Adipocyte (in vitro differentiated cells): ENCODE measurements at regions not wholly inside any gene's neighbourhood (a gene's known extent, or its start where the extent isn't known, plus 50 kb on each side); places are given as distances from the start of the nearest gene placed in this dataset.
"Not testable (repeated sequence)": the region's sequence is repeated elsewhere in the genome, so short reads cannot be mapped to it uniquely, and the experiment has no call there.

ENCODE experiments used
- DNase-seq: peaks from one replicate; pipeline ENCODE4 v3.0.0-alpha.2; 2015; ENCODE audit warnings: low read depth
- H3K27me3 ChIP-seq: replicated peaks from 2 replicates; pipeline ENCODE4 v1.7.0; 2013; ENCODE audit warnings: mild to moderate bottlenecking, low read length, moderate library complexity; ENCODE audit not compliant: control insufficient read depth, insufficient read depth
- H3K36me3 ChIP-seq: 2 replicates; pipeline ENCODE4 v1.7.0; 2013; ENCODE audit warnings: low read length, mild to moderate bottlenecking, moderate library complexity; ENCODE audit not compliant: control insufficient read depth, insufficient read depth, severe bottlenecking
- H3K4me1 ChIP-seq: 2 replicates; pipeline ENCODE4 v1.7.0; 2013; ENCODE audit warnings: mild to moderate bottlenecking, low read length, moderate library complexity; ENCODE audit not compliant: control insufficient read depth, insufficient read depth
- H3K4me3 ChIP-seq: 2 replicates; pipeline ENCODE4 v1.7.0; 2013; ENCODE audit warnings: mild to moderate bottlenecking, low read length, moderate library complexity
- H3K9ac ChIP-seq: 2 replicates; pipeline ENCODE4 v1.7.0; 2013; ENCODE audit warnings: mild to moderate bottlenecking, low read length, moderate library complexity
- H3K9me3 ChIP-seq: 2 replicates; pipeline ENCODE4 v1.7.0; 2013; ENCODE audit warnings: mild to moderate bottlenecking, low read length, moderate library complexity; ENCODE audit not compliant: control insufficient read depth

DNA sequence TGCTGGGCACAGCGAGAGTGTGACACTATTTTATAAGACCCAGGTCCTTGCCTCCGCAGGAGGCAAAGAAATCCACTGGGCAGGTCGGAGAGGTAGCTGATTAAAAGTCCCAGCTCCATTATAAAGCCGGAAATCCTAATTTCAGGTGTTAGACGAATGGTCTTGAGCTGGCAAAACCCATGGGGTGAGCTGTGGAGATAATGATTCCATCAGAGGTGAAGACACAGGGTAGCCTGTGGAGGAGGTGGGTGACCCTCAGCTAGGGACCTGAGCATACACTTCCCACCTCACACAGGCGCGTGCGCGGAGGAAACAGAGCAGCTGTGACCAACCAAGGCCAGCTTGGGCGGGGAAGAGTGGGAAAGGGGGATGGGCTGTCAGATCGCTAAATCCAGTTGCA lies 201.7 kb upstream of the CXCR4 start:
- H3K27me3 ChIP-seq: peaks cover 16% of the 10 kb centered on the region
- H3K9ac ChIP-seq: no peak overlapping the region
- no peak for DNase-seq
- H3K36me3 ChIP-seq: no peaks in the 10 kb centered on the region
- no peaks in the 10 kb centered on the region for H3K9me3 ChIP-seq
- no peaks in the 10 kb centered on the region for H3K4me1 ChIP-seq
- no peak overlapping the region for H3K4me3 ChIP-seq

DNA sequence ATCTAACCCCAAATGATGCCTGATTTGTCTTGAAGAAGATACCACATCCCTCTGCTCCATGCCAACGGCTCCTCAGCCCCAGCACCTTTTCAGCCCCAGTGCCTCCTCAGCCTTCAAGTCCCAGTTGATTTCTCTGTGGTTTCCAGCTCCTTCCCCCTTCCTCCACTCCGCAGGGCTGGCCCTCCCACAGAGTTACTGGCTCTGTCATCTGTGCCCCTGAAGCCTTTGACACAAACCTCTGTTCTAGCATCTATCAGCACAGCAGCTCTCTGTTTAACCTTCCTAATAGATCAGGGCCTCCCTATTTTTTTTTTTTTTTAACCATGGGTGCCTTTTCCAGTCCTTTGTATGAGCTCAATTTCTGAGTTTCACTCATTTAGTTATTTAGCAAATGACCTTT lies 201.3 kb upstream of the CXCR4 start:
- Histone ChIP-seq H3K9ac (no peak overlapping the region), H3K4me1 (no peaks in the 10 kb centered on the region), H3K9me3 (no peaks in the 10 kb centered on the region), H3K36me3 (no peaks in the 10 kb centered on the region), H3K27me3 (peaks cover 15% of the 10 kb centered on the region), H3K4me3 (no peak overlapping the region)
- DNase-seq: no peak

DNA sequence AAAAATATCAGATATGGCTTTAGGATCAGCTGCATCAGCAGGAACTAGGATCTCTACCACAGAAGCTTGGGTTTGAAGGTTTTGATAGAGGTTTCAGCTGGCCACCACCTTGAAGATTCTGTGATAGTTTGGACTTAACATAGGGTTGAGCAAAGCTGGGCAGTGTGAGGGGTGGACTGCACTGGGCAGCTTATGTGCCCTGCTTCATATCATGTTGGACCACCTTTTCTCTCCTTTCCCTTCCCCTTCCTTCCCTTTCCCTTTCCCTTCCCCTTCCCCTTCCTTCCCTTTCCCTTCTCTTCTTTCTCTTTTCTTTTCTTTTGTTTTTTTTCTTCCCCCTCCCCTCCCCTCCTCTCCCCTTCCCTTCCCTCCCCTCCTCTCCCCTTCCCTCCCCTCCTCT lies 196.3 kb upstream of the CXCR4 start:
- Histone ChIP-seq H3K9me3 (no peaks in the 10 kb centered on the region), H3K36me3 (no peaks in the 10 kb centered on the region), H3K4me1 (no peaks in the 10 kb centered on the region), H3K4me3 (no peak overlapping the region), H3K9ac (no peak overlapping the region), H3K27me3 (peaks cover 8% of the 10 kb centered on the region)
- no peak for DNase-seq

DNA sequence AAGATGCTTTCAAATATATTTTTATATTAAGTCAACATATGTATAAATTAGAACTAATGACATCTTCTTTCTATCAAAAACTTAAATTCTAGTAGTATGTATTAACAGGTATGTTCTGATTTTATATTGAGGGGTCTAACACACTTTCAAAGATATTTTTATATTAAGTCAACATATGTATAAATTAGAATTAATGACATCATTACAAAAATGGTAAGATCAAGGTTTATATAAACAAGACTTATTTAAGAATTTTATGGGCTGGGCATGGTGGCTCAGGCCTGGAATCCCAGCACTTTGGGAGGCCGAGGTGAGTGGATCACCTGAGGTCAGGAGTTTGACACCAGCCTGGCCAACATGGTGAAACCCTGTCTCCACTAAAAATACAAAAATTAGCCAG lies 194.6 kb upstream of the CXCR4 start:
- H3K9ac ChIP-seq, H3K36me3 ChIP-seq, H3K9me3 ChIP-seq, DNase-seq, H3K4me3 ChIP-seq, H3K27me3 ChIP-seq, H3K4me1 ChIP-seq: not testable (repeated sequence)

DNA sequence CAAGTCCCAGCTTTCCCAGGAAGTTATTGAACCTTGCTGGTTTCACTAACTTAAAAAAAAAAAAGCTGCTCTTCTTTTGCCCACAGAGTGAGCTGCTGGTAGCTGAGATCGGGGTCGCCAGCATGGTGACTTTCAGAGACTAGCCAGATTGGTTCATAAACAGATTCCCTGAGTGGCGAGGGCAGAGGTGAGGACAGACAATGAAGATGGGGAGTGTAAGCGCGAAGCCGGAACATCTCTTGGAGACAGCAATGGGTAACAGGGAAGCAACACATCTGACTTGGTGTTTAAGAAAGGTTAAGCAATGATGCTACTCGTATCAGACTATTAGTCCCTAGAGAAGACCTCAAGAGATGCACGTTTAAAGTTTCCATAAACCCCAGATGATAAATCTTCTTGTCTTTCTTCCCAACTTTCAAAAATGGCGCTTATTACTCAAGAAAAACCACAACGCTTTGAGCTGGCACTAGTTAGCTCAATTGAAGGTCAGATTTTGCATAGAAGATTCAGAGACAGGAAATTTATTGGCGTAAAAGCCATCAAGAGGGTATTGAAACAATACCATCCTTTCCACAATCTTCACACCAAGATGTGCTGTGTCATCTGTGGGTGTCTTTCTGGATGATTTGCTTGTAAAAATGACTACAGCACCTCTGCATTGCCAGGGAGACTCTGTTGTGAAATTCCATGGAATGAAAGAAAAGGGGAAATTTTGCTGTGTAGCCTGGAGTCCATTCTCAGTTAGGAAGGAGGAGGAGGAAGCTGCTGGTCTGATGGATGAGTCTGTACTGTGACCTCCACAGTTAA lies 193.1 kb upstream of the CXCR4 start:
- H3K4me1 ChIP-seq: no peaks in the 10 kb centered on the region
- DNase-seq: no peak
- H3K9me3 ChIP-seq: no peaks in the 10 kb centered on the region
- H3K4me3 ChIP-seq: no peak overlapping the region
- no peak overlapping the region for H3K9ac ChIP-seq
- H3K27me3 ChIP-seq: peaks cover 3% of the 10 kb centered on the region
- no peaks in the 10 kb centered on the region for H3K36me3 ChIP-seq

DNA sequence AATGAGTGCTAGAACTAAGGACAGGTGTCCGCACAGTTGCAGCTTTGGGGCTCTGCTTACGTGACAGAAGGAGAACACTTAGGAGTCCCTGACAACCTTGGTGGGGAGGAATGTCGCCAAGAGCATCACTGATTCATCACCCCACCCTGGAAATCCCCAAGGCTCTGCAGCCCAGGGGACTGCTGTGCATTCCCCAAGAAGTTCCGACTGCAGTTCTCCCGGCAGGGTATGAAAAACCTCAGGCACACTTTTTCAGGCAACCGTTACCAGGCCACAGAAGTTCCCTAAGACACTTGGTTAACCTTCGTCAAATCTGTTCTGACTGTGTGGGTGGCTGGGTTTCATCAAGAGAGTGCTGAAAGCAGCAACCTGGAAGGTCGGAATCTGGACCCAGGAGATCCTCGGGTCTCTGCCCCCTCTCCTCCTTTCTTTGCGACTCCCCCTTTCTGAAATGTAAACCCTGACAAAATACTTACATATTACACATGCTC lies 192.1 kb upstream of the CXCR4 start:
- H3K4me3 ChIP-seq: no peak overlapping the region

DNA sequence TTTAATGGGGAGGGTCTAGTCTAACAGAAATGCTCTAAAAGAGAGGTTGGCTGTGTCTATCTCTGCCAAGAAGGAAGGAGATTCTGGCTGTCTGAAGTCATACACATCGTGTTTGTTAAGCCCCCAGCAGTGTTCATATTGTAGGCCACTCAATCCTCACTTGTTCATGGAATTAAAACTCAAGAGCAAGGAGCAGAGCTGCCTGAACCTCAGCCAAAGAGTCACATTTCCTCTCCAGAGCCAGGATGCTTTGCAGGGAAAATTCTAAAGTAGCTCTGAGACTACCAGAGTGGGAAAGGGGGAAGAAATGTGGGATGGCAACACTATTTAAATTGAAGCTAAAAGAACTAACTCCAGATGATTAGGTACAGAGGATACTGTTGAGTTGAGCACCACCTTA lies 190.7 kb upstream of the CXCR4 start:
- Histone ChIP-seq H3K4me1 (no peaks in the 10 kb centered on the region), H3K9me3 (no peaks in the 10 kb centered on the region), H3K4me3 (no peak overlapping the region), H3K27me3 (peaks cover 16% of the 10 kb centered on the region), H3K36me3 (no peaks in the 10 kb centered on the region), H3K9ac (no peak overlapping the region)
- DNase-seq: no peak

More for the DNA sequence above, 192.1 kb upstream of the CXCR4 start:
- H3K9me3 ChIP-seq: no peaks in the 10 kb centered on the region
- DNase-seq: no peak
- no peaks in the 10 kb centered on the region for H3K4me1 ChIP-seq
- no peak overlapping the region for H3K9ac ChIP-seq
- H3K36me3 ChIP-seq: no peaks in the 10 kb centered on the region
- H3K27me3 ChIP-seq: peaks cover 10% of the 10 kb centered on the region

DNA sequence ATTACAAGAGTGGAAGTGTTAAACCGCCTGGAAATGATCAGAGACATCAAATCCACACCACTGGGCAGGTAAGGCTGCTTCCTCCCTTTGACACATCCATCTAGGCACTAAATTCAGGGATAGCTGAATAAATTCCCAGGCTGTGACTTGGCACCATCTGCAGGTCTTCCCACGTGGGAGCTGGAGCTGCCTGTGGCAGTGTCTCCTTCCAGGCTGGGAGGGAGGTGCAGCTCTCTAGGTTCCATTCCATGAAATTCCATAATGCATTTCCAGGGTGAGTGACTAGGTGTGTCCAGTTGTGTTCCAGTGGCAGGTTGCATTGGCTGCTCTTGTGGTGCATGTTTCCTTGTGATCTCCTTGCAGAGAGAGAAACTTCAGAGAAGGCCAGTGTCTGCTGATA lies 188.9 kb upstream of the CXCR4 start:
- Histone ChIP-seq H3K36me3 (no peaks in the 10 kb centered on the region), H3K9ac (no peak overlapping the region), H3K27me3 (peaks cover 25% of the 10 kb centered on the region), H3K9me3 (no peaks in the 10 kb centered on the region), H3K4me1 (no peaks in the 10 kb centered on the region), H3K4me3 (no peak overlapping the region)
- DNase-seq: no peak

DNA sequence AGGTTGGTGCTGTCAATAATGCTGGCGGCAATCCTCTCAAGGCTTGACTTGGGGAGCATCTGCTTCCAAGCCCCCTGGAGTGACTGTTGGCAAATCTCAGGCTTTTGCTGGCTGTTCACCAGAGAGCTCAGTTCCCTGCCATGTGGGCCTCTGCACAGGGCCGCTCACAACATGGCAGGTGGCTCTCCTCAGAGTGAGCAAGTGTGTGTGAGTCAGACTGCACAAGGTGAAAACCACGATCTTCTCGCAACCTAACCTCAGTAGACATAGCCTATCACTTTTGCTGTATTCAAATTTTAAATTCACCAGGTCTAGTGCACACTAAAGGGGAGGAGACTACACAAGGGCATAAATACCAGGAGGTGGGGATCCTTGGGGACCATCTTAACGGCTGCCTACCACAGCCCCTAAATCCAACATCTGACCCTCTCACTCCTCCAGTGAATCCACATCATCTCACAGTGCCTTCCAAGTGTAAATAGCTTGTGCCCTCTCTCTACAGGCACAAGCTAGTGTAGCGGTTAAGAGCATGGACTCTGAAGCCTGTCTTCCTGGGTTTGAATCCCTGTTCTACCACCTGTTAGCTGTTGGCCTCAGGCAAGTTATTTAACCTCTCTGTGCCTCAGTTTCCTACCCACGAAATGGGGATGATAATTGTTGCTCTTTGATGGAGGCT lies 187.7 kb upstream of the CXCR4 start:
- no peak overlapping the region for H3K9ac ChIP-seq
- no peak for DNase-seq

DNA sequence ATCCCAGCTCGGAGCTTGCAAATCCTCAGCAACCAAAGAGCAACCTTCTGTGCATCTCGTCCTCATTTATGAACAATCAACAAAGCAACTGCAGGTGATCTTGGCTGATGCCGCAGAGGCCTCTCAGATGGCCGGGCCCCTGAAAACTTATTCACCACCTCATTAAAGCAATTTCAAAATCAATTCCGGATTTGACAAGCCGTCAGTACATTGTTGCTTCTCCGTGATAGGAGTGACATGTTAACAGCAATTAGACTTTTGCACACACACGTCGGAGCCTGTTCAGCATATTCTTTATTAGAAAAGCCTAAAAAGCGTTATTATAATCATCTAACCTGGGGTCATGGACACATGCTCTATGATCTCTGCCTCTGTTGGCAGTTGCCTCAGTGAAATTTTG lies 183.1 kb upstream of the CXCR4 start:
- Histone ChIP-seq H3K9ac (no peak overlapping the region), H3K27me3 (peaks cover 21% of the 10 kb centered on the region), H3K9me3 (no peaks in the 10 kb centered on the region), H3K4me3 (no peak overlapping the region), H3K36me3 (no peaks in the 10 kb centered on the region), H3K4me1 (no peaks in the 10 kb centered on the region)
- no peak for DNase-seq

More for the DNA sequence above, 187.7 kb upstream of the CXCR4 start:
- H3K27me3 ChIP-seq: peaks cover 25% of the 10 kb centered on the region
- H3K9me3 ChIP-seq: no peaks in the 10 kb centered on the region
- H3K4me1 ChIP-seq: no peaks in the 10 kb centered on the region
- no peak overlapping the region for H3K4me3 ChIP-seq
- H3K36me3 ChIP-seq: no peaks in the 10 kb centered on the region

DNA sequence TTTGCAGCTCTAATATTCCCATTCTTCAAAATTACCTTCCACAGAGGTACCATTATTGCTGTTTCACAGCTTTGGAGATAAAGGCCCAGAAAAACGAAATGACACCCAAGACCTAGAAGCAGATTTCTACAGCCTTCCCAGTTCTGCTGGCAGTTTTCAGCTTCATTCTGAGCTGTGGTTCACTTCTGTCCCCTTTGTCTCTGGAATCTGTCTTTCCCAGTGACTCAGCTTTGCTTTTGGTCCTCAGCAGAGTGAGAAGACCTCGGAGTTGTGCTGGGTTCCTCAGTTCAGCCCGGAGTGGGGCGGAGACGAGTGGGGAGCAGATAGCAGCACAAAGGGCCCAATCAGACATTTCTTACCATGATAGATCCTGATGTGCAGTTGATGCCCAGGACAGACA lies 180.7 kb upstream of the CXCR4 start:
- no peaks in the 10 kb centered on the region for H3K36me3 ChIP-seq
- peaks cover 9% of the 10 kb centered on the region for H3K27me3 ChIP-seq
- no peak overlapping the region for H3K4me3 ChIP-seq
- no peak overlapping the region for H3K9ac ChIP-seq
- H3K4me1 ChIP-seq: no peaks in the 10 kb centered on the region
- no peaks in the 10 kb centered on the region for H3K9me3 ChIP-seq
- no peak for DNase-seq
